ENCODE measurements at regions not wholly inside any gene's neighbourhood (a gene's known extent, or its start where the extent isn't known, plus 50 kb on each side); places are given as distances from the start of the nearest gene placed in this dataset.

DNA sequence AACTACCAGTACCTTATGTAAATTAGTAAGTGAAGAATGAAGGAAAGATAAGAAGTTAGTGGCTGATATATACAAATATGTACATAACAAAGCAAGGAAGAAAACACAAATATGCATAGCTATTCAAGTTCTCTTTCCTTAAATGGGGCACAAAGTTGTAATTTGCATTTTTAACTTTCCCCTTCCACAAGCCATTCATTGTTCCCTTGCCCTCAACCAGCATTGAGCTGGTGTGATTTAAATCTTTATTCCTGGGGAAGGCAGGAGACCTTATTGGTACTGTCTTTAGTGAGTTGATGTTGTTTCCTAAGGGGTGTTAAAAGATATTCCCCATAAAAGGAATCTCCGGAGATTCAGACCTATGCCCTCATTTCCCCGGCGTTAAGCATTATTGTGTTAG is 735.3 kb downstream of the PCDH18 start (continued):
- TF ChIP-seq, protein P1, sequence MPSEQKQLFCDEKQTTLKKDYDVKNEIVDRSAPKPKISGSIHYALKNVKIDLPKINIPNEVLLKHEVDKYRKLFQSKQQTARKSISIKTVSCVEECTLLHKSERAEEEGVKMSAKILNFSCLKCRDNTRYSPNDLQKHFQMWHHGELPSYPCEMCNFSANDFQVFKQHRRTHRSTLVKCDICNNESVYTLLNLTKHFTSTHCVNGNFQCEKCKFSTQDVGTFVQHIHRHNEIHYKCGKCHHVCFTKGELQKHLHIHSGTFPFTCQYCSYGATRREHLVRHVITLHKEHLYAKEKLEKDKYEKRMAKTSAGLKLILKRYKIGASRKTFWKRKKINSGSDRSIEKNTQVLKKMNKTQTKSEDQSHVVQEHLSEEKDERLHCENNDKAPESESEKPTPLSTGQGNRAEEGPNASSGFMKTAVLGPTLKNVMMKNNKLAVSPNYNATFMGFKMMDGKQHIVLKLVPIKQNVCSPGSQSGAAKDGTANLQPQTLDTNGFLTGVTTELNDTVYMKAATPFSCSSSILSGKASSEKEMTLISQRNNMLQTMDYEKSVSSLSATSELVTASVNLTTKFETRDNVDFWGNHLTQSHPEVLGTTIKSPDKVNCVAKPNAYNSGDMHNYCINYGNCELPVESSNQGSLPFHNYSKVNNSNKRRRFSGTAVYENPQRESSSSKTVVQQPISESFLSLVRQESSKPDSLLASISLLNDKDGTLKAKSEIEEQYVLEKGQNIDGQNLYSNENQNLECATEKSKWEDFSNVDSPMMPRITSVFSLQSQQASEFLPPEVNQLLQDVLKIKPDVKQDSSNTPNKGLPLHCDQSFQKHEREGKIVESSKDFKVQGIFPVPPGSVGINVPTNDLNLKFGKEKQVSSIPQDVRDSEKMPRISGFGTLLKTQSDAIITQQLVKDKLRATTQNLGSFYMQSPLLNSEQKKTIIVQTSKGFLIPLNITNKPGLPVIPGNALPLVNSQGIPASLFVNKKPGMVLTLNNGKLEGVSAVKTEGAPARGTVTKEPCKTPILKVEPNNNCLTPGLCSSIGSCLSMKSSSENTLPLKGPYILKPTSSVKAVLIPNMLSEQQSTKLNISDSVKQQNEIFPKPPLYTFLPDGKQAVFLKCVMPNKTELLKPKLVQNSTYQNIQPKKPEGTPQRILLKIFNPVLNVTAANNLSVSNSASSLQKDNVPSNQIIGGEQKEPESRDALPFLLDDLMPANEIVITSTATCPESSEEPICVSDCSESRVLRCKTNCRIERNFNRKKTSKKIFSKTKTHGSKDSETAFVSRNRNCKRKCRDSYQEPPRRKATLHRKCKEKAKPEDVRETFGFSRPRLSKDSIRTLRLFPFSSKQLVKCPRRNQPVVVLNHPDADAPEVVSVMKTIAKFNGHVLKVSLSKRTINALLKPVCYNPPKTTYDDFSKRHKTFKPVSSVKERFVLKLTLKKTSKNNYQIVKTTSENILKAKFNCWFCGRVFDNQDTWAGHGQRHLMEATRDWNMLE (tag by site-specific recombination; conservative IDR thresholded peaks at IDR 0.05; ENCODE audit: low read depth): no peak
- TF ChIP-seq, protein P2, sequence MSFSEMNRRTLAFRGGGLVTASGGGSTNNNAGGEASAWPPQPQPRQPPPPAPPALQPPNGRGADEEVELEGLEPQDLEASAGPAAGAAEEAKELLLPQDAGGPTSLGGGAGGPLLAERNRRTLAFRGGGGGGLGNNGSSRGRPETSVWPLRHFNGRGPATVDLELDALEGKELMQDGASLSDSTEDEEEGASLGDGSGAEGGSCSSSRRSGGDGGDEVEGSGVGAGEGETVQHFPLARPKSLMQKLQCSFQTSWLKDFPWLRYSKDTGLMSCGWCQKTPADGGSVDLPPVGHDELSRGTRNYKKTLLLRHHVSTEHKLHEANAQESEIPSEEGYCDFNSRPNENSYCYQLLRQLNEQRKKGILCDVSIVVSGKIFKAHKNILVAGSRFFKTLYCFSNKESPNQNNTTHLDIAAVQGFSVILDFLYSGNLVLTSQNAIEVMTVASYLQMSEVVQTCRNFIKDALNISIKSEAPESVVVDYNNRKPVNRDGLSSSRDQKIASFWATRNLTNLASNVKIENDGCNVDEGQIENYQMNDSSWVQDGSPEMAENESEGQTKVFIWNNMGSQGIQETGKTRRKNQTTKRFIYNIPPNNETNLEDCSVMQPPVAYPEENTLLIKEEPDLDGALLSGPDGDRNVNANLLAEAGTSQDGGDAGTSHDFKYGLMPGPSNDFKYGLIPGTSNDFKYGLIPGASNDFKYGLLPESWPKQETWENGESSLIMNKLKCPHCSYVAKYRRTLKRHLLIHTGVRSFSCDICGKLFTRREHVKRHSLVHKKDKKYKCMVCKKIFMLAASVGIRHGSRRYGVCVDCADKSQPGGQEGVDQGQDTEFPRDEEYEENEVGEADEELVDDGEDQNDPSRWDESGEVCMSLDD (tag by site-specific recombination; IDR thresholded peaks at IDR 0.05): no peak
- TF ChIP-seq, protein P3, sequence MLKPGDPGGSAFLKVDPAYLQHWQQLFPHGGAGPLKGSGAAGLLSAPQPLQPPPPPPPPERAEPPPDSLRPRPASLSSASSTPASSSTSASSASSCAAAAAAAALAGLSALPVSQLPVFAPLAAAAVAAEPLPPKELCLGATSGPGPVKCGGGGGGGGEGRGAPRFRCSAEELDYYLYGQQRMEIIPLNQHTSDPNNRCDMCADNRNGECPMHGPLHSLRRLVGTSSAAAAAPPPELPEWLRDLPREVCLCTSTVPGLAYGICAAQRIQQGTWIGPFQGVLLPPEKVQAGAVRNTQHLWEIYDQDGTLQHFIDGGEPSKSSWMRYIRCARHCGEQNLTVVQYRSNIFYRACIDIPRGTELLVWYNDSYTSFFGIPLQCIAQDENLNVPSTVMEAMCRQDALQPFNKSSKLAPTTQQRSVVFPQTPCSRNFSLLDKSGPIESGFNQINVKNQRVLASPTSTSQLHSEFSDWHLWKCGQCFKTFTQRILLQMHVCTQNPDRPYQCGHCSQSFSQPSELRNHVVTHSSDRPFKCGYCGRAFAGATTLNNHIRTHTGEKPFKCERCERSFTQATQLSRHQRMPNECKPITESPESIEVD (tag by site-specific recombination; IDR thresholded peaks at IDR 0.05): no peak
- TF ChIP-seq ZNF560 (tag by site-specific recombination; IDR thresholded peaks at IDR 0.05; ENCODE audit: borderline replicate concordance) (no peak), ZNF37A (tag by site-specific recombination; IDR thresholded peaks at IDR 0.05) (no peak), ZBTB17 (tag by site-specific recombination; IDR thresholded peaks at IDR 0.05) (no peak), ZNF510 (tag by site-specific recombination; IDR thresholded peaks at IDR 0.05; ENCODE audit: insufficient replicate concordance) (no peak)

DNA sequence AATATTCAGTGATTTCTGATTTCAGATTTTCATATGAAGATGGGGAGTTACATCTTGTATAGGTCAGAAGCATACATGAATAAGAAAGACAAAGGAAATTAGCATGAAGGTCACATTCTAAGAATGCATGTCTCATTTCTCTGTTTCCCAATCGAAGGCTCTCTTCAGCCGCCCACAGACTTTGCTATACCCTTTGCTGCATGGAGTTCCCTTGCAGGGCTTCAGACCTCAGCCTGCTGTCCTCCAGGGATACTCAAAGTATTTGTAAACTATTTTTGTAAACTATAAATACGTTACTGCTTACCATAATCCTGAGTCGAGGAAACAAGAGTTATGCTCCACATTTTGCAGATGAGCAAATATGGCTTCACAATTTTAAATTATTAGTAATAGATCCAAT is 738.4 kb downstream of the PCDH18 start:
- POLR2A ChIA-PET: no interaction called here
- no peaks in the 10 kb centered on the region for H3K4me1 ChIP-seq (ENCODE audit: control insufficient read depth, insufficient read depth, low read length)
- no peaks in the 10 kb centered on the region for H3K36me3 ChIP-seq (ENCODE audit: control insufficient read depth in 2 of 2, insufficient read depth in 1 of 2, low read length in 2 of 2)
- no peak overlapping the region for H3K27ac ChIP-seq (ENCODE audit: extremely low read depth, low read depth, low read length)
- CTCF ChIA-PET: no interaction called here
- H3K4me3 ChIP-seq (ENCODE audit: low read depth, low read length): no peak overlapping the region
- no peaks in the 10 kb centered on the region for H3K9me3 ChIP-seq (ENCODE audit: control insufficient read depth, insufficient read depth, low read depth, low read length)
- no peak for TF ChIP-seq ZXDB (tag by site-specific recombination; IDR thresholded peaks at IDR 0.05)
- no peak for TF ChIP-seq ZNF184 (tag by site-specific recombination; IDR thresholded peaks at IDR 0.05)
- TF ChIP-seq ZBTB8A (tag by site-specific recombination; IDR thresholded peaks at IDR 0.05): no peak
- TF ChIP-seq ZNF324 (tag by site-specific recombination; IDR thresholded peaks at IDR 0.05): no peak
- TF ChIP-seq ZNF629 (tag by site-specific recombination; IDR thresholded peaks at IDR 0.05): no peak
- no peak for TF ChIP-seq KLF9 (tag by site-specific recombination; IDR thresholded peaks at IDR 0.05; ENCODE audit: low read depth)
- TF ChIP-seq ZBTB17 (tag by site-specific recombination; IDR thresholded peaks at IDR 0.05): no peak
- no peak for TF ChIP-seq ZNF792 (tag by site-specific recombination; IDR thresholded peaks at IDR 0.05)
- no peak for TF ChIP-seq ZNF114 (tag by site-specific recombination; IDR thresholded peaks at IDR 0.05)
- TF ChIP-seq, protein P4, sequence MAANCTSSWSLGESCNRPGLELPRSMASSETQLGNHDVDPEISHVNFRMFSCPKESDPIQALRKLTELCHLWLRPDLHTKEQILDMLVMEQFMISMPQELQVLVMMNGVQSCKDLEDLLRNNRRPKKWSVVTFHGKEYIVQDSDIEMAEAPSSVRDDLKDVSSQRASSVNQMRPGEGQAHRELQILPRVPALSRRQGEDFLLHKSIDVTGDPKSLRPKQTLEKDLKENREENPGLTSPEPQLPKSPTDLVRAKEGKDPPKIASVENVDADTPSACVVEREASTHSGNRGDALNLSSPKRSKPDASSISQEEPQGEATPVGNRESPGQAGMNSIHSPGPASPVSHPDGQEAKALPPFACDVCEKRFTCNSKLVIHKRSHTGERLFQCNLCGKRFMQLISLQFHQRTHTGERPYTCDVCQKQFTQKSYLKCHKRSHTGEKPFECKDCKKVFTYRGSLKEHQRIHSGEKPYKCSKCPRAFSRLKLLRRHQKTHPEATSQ (tag by site-specific recombination; IDR thresholded peaks at IDR 0.05): no peak
